Neural cell (in vitro differentiated cells): ENCODE measurements at regions not wholly inside any gene's neighbourhood (a gene's known extent, or its start where the extent isn't known, plus 50 kb on each side); places are given as distances from the start of the nearest gene placed in this dataset.
A peak's percentile ranks its signal among the peaks of the same experiment; 100 is the strongest.

Experiments
- H2AFZ ChIP-seq: fragments of 200-600, 300-800 bp; sonication (generic), shearing (Covaris generic); 2 replicates; pipeline ENCODE4 v1.6.0; 2014; ENCODE audit warnings: low read depth, mild to moderate bottlenecking, antibody characterized with exemption, low read length, moderate library complexity
- H3F3A ChIP-seq: fragments of 200-600 bp; shearing (Covaris generic); 2 replicates; pipeline ENCODE4 v1.6.1; 2016; ENCODE audit warnings: mild to moderate bottlenecking, moderate library complexity, mixed read lengths, antibody characterized with exemption, low read length; ENCODE audit not compliant: insufficient read depth, poor library complexity, severe bottlenecking
- H3K27ac ChIP-seq: fragments of 200-600, 300-800 bp; sonication (generic), shearing (Covaris generic); 2 replicates; pipeline ENCODE4 v1.5.1; 2014; ENCODE audit warnings: mild to moderate bottlenecking, low read length, moderate library complexity
- H3K27me3 ChIP-seq: fragments of 300-800, 200-600 bp; sonication (generic), shearing (Covaris generic); 2 replicates; pipeline ENCODE4 v1.6.0; 2014; ENCODE audit warnings: mild to moderate bottlenecking, low read depth, low read length, moderate library complexity; ENCODE audit not compliant: insufficient read depth
- H3K36me3 ChIP-seq: fragments of 300-800, 200-600 bp; sonication (generic), shearing (Covaris generic); 2 replicates; pipeline ENCODE4 v1.5.1; 2014; ENCODE audit warnings: mild to moderate bottlenecking, antibody characterized with exemption, low read length, moderate library complexity; ENCODE audit not compliant: insufficient read depth
- H3K4me2 ChIP-seq: fragments of 300-800, 200-600 bp; sonication (generic), shearing (Covaris generic); 2 replicates; pipeline ENCODE4 v1.6.0; 2014; ENCODE audit warnings: mild to moderate bottlenecking, low read length
- H3K4me3 ChIP-seq: fragments of 300-800, 200-600 bp; sonication (generic), shearing (Covaris generic); 2 replicates; pipeline ENCODE4 v1.5.1; 2014; ENCODE audit warnings: mild to moderate bottlenecking, low read length, moderate library complexity
- H3K79me2 ChIP-seq: fragments of 200-600 bp; shearing (Covaris generic); replicated peaks from 2 replicates; pipeline ENCODE4 v1.6.0; 2014; ENCODE audit warnings: mild to moderate bottlenecking, low read length, moderate library complexity; ENCODE audit not compliant: insufficient read depth
- H3K9ac ChIP-seq: fragments of 300-800, 200-600 bp; sonication (generic), shearing (Covaris generic); 2 replicates; pipeline ENCODE4 v1.6.1; 2016; ENCODE audit warnings: mild to moderate bottlenecking, low read length, mixed read lengths
- H3K9me2 ChIP-seq: fragments of 200-600 bp; shearing (Covaris generic); 2 replicates; pipeline ENCODE4 v1.6.1; 2016; ENCODE audit warnings: mild to moderate bottlenecking, low read length, mixed read lengths; ENCODE audit not compliant: insufficient read depth
- H3K9me3 ChIP-seq: fragments of 200-600, 300-800 bp; sonication (generic), shearing (Covaris generic); 2 replicates; pipeline ENCODE4 v1.6.1; 2016; ENCODE audit warnings: mild to moderate bottlenecking, mixed run types, low read length, moderate library complexity, mixed read lengths
- H4K20me1 ChIP-seq: fragments of 200-600 bp; shearing (Covaris generic); 2 replicates; pipeline ENCODE4 v1.6.1; 2016; ENCODE audit warnings: mild to moderate bottlenecking, mixed run types; ENCODE audit not compliant: insufficient read depth
- EP300 ChIP-seq: fragments of 450-650 bp; conservative IDR thresholded peaks from 2 replicates; pipeline ENCODE4 v1.6.1; 2014; ENCODE audit warnings: antibody characterized with exemption, mild to moderate bottlenecking, moderate library complexity; ENCODE audit not compliant: poor library complexity, severe bottlenecking
- EZH2 ChIP-seq: fragments of 200-600, 300-800 bp; shearing (Covaris generic), sonication (generic); IDR thresholded peaks from 2 replicates; pipeline ENCODE4 v1.6.1; 2014; ENCODE audit warnings: antibody characterized with exemption, low read length, borderline replicate concordance, mild to moderate bottlenecking; ENCODE audit not compliant: insufficient read depth, poor library complexity, severe bottlenecking
- MXI1 ChIP-seq: fragments of 450-650 bp; conservative IDR thresholded peaks from 2 replicates; pipeline ENCODE4 v1.6.1; 2014; ENCODE audit warnings: antibody characterized with exemption, mild to moderate bottlenecking; ENCODE audit not compliant: poor library complexity, severe bottlenecking
- POLR2AphosphoS5 ChIP-seq: IDR thresholded peaks from 2 replicates; pipeline ENCODE4 v1.6.1; 2012
- RAD21 ChIP-seq: fragments of 450-650 bp; conservative IDR thresholded peaks from 2 replicates; pipeline ENCODE4 v1.6.1; 2014; ENCODE audit warnings: antibody characterized with exemption, mild to moderate bottlenecking, moderate library complexity
- SMC3 ChIP-seq: fragments of 450-650 bp; conservative IDR thresholded peaks from 2 replicates; pipeline ENCODE4 v1.6.1; 2014; ENCODE audit warnings: antibody characterized with exemption, mild to moderate bottlenecking, moderate library complexity; ENCODE audit not compliant: poor library complexity
- TAF1 ChIP-seq: IDR thresholded peaks from 2 replicates; pipeline ENCODE4 v1.6.1; 2012; ENCODE audit warnings: low read depth
- TF ChIP-seq, protein P1 (sequence below): fragments of 450-650 bp; IDR thresholded peaks from 2 replicates; pipeline ENCODE4 v1.5.1; 2014; ENCODE audit warnings: antibody characterized with exemption, mild to moderate bottlenecking, moderate library complexity; ENCODE audit not compliant: poor library complexity, severe bottlenecking
- TF ChIP-seq, protein P2 (sequence below): IDR thresholded peaks from 2 replicates; pipeline ENCODE4 v1.6.1; 2012; ENCODE audit warnings: borderline replicate concordance

DNA sequence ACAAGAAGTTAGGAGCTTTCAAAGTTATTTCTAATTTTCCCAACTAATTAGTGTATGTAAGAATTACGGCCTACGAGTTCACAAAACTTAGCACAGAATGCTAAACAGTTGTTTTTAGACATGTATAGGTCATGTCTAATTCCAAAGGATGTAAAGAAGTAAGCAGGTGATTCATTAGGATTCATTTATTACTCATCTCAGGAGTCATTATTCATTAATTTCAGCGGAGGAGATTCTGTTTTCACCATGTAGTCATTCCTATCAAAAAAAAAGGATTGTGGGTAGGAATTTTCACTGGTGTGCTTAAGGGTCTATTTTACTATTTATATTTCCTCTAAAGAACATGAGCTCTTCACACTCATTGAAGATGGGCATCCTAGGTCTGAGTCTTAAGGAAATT is 532.2 kb downstream of the ACTL7B start:
- Histone ChIP-seq H3K4me2 (peak overlapping the region; percentile 15), H4K20me1 (no peaks in the 10 kb centered on the region), H3K4me3 (peak overlapping the region; percentile 34), H3F3A (no peaks in the 10 kb centered on the region), H3K27ac (no peak overlapping the region), H3K9ac (no peak overlapping the region), H3K9me2 (no peaks in the 10 kb centered on the region), H2AFZ (no peak overlapping the region), H3K27me3 (no peaks in the 10 kb centered on the region), H3K9me3 (no peaks in the 10 kb centered on the region), H3K79me2 (no peaks in the 10 kb centered on the region), H3K36me3 (no peaks in the 10 kb centered on the region)
- TF ChIP-seq, protein P1, sequence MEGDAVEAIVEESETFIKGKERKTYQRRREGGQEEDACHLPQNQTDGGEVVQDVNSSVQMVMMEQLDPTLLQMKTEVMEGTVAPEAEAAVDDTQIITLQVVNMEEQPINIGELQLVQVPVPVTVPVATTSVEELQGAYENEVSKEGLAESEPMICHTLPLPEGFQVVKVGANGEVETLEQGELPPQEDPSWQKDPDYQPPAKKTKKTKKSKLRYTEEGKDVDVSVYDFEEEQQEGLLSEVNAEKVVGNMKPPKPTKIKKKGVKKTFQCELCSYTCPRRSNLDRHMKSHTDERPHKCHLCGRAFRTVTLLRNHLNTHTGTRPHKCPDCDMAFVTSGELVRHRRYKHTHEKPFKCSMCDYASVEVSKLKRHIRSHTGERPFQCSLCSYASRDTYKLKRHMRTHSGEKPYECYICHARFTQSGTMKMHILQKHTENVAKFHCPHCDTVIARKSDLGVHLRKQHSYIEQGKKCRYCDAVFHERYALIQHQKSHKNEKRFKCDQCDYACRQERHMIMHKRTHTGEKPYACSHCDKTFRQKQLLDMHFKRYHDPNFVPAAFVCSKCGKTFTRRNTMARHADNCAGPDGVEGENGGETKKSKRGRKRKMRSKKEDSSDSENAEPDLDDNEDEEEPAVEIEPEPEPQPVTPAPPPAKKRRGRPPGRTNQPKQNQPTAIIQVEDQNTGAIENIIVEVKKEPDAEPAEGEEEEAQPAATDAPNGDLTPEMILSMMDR = no peak

DNA sequence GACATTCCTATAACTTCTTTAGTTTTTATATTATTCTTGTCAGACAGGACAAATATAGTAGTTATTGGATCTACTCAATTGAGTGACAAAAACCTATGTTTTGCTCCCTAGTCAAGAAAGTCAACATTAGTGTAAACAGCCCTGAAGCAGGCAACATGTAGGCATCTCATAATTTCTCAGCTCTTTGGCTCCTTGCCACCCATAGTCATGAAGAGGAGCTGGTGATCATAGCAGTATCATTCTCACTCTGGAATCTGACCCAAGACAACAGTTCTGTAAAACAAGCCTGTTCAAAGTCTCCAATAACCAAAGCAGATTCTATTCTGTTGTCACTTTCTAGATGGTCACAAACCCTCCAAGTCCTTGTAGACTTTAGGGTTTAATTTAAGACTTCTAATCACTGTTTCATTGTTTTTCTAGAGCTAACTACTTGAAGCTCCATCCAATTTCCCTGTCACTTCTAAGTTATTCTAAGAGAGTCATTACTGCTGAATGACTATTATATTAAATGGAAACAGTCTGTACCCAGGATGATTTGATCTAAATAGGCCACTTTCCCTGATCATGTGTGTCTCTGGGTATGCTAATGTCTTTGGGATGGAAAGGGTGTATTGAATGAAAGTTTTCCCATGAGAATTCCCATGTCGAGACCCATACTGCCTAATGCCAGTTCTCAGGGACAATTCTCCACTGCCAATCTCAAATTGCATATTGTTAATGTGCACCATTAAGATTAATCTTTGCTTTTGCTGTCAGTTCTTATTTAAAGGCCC is 533.3 kb downstream of the ACTL7B start:
- TF ChIP-seq, protein P2, sequence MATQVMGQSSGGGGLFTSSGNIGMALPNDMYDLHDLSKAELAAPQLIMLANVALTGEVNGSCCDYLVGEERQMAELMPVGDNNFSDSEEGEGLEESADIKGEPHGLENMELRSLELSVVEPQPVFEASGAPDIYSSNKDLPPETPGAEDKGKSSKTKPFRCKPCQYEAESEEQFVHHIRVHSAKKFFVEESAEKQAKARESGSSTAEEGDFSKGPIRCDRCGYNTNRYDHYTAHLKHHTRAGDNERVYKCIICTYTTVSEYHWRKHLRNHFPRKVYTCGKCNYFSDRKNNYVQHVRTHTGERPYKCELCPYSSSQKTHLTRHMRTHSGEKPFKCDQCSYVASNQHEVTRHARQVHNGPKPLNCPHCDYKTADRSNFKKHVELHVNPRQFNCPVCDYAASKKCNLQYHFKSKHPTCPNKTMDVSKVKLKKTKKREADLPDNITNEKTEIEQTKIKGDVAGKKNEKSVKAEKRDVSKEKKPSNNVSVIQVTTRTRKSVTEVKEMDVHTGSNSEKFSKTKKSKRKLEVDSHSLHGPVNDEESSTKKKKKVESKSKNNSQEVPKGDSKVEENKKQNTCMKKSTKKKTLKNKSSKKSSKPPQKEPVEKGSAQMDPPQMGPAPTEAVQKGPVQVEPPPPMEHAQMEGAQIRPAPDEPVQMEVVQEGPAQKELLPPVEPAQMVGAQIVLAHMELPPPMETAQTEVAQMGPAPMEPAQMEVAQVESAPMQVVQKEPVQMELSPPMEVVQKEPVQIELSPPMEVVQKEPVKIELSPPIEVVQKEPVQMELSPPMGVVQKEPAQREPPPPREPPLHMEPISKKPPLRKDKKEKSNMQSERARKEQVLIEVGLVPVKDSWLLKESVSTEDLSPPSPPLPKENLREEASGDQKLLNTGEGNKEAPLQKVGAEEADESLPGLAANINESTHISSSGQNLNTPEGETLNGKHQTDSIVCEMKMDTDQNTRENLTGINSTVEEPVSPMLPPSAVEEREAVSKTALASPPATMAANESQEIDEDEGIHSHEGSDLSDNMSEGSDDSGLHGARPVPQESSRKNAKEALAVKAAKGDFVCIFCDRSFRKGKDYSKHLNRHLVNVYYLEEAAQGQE = peak; percentile 39
- TF ChIP-seq TAF1 = no peak
- no peak for TF ChIP-seq EZH2
- no peak for TF ChIP-seq SMC3
- peak; percentile 73 for TF ChIP-seq EP300
- TF ChIP-seq POLR2AphosphoS5 = peak; percentile 63
- TF ChIP-seq, protein P1 = no peak
- TF ChIP-seq MXI1 = no peak
- no peak for TF ChIP-seq RAD21
- no peaks in the 10 kb centered on the region for H3K9me2 ChIP-seq
- no peak overlapping the region for H2AFZ ChIP-seq
- no peak overlapping the region for H3K9ac ChIP-seq
- no peaks in the 10 kb centered on the region for H3F3A ChIP-seq
- peak overlapping the region; percentile 15 for H3K4me2 ChIP-seq
- H3K36me3 ChIP-seq = no peaks in the 10 kb centered on the region
- no peaks in the 10 kb centered on the region for H3K9me3 ChIP-seq
- peak overlapping the region; percentile 34 for H3K4me3 ChIP-seq
- no peaks in the 10 kb centered on the region for H3K27me3 ChIP-seq
- no peaks in the 10 kb centered on the region for H3K79me2 ChIP-seq
- peak overlapping the region; percentile 49 for H3K27ac ChIP-seq
- H4K20me1 ChIP-seq = no peaks in the 10 kb centered on the region
